M059J (cell line): ENCODE measurements at regions not wholly inside any gene's neighbourhood (a gene's known extent, or its start where the extent isn't known, plus 50 kb on each side); places are given as distances from the start of the nearest gene placed in this dataset.
A peak's percentile ranks its signal among the peaks of the same experiment; 100 is the strongest.
"Not testable (repeated sequence)": the region's sequence is repeated elsewhere in the genome, so short reads cannot be mapped to it uniquely, and the experiment has no call there.

Experiments used
- DNase-seq: peaks from one replicate; pipeline ENCODE4 v3.0.0-alpha.2; 2012; ENCODE audit warnings: low read depth

DNA sequence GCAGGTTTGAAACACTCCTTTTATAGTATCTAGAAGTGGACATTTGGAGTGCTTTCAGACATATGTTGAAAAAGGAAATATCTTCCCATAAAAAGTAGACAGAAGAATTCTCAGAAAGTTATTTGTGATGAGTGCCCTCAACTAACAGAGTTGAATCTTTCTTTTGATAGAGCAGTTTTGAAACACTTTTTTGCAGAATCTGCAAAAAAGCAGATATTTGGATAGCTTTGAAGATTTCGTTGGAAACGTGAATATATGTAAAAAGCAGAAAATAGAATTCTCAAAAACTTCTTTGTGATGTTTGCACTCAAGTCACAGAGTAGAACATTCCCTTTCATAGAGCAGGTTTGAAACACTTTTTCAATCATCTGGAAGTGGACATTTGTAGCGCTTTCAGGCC lies 676.4 kb upstream of the ZNF337 start:
- DNase-seq = not testable (repeated sequence)

GRCh38 chr20:26354511-26354910 lies 657.9 kb upstream of the ZNF337 start:
- no peak for DNase-seq

- no peak for DNase-seq
These were observed 650.7 kb upstream of the ZNF337 start for GRCh38 chr20:26347396-26347795.

DNA sequence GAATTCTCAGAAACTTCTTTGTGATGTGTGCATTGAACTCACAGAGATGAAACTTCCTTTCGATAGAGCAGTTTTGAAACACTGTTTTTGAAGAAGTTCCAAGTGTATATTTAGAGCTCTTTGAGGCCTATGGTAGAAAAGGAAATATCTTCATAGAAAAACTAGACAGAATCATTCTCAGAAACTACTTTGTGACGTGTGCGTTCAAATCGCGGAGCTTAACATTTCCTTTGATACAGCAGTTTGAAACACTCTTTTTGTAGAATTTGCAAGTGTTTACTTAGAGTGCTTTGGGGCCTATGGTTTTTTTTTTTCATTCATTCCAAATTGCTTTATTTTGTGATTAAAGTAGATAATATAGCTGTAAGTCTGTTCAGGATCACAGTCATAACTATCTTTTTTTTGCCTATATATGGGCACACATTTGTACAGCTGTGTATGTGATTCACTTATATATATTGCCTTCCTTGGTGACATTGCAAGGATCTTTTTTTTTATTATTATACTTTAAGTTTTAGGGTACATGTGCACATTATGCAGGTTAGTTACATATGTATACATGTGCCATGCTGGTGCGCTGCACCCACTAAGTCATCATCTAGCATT lies 643.9 kb upstream of the ZNF337 start:
- DNase-seq = not testable (repeated sequence)

DNA sequence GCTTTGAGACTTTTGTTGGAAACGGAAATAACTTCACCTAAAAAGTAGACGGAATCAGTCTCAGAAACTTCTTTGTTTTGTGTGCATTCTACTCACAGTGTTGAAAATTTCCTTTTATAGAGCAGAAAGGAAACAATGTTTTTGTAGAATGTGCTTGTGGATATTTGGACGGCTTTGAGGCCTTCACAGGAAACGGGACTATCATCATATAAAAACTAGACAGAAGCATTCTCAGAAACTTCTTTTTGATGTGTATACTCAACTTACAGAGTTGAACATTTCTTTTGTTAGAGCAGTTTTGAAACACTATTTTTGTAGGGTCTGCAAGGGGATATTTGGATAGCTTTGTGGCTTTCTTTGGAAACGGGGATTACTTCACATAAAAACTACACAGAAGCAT lies 627.5 kb upstream of the ZNF337 start:
- no peak for DNase-seq

DNA sequence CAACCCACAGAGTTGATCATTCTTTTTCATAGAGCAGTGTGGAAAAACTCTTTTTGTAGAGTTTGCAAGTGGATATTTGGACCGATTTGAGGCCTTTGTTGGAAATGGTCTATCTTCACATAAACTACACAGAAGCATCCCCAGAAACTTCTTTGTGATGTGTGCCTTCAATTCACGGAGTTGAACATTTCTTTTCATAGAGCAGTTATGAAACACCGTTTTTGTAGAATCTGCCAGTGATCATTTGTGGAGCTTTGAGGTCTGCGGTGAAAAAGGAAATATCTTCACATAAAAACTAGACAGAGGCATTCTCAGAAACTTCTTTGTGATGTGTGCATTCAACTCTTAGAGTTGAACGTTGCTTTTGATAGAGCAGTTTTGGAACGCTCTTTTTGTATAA lies 618.4 kb upstream of the ZNF337 start:
- no peak for DNase-seq

- not testable (repeated sequence) for DNase-seq
These were observed 613.1 kb upstream of the ZNF337 start for GRCh38 chr20:26309720-26310119.

DNA sequence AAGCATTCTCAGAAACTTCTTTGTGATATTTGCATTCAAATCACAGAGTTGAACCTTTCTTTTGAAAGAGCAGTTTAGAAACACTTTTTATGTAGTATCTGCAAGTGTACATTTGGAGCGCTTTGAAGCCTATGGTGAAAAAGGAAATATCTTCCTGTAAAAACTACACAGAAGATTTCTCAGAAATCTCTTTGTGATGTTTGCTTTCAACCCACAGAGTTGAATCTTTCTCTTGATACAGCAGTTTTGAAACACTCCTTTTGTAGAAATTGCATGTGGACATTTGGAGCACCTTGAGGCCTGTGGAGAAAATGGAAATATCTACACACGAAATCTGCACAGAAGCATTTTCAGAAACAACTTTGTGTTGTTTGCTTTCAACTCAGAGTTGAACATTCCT lies 612.3 kb upstream of the ZNF337 start:
- DNase-seq = no peak

- DNase-seq = no peak
These were observed 598.4 kb upstream of the ZNF337 start for GRCh38 chr20:26295006-26295405.

DNA sequence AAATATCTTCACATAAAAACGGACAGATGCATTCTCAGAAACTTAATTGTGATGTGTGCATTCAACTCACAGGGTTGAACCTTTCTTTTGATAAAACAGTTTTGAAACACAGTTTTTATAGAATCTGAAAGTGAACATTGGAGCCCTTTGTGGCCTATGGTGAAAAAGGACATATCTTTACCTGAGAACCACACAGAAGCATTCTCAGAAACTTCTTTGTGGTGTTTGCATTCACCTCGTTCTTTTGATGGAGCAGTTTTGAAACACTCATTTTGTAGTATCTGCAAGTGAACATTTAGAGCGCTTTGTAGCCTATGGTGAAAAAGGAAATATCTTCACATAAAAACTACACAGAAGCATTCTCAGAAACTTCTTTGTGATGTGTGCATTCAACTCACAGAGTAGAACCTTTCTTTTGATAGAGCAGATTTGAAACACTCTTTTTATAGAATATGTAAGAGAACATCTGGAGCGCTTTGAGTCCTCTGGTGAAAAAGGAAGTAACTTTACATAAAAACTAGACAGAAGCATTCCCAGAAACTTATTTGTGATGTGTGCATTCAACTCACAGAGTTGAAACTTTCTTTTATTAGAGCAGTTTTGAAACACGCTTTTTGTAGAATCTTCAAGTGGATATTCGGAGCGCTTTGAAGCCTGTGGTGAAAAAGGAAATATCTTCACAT lies 591.9 kb upstream of the ZNF337 start:
- DNase-seq = not testable (repeated sequence)

DNA sequence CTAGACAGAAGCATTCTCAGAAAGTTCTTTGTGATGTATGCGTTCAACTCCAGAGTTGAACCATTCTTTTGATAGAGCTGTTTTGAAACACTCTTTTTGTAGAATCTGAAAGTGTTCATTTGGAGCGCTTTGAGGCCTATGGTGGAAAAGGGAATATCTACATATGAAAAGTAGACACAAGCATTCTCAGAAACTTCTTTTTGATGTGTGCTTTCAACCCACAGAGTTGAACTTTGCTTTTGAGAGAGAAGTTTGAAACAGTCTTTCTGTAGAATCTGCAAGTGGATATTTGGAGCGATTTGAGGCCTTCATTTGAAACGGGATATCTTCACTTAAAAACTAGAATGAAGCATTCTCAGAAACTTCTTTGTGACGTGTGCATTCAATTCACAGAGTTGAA lies 582.6 kb upstream of the ZNF337 start:
- DNase-seq = no peak

DNA sequence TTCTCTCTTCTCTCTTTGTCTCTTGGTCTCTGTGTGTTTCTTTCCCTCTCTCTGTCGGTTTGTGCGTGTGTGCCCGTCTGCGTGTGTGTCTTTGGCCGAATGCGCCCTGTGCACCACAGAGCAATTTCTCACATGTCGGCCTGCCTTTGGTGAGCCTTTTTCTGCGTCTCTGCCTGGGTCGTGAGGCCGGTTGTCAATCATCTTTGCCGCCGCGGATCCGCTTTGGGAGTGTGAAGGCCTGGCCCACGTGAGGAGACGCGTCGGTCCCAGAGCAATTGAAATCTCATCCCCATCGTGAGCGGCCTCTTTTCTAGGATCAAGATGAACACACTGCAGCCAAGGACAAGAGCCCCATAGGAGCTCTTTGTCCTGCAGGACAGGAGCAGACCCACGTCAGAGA lies 580.7 kb upstream of the ZNF337 start:
- DNase-seq = no peak

DNA sequence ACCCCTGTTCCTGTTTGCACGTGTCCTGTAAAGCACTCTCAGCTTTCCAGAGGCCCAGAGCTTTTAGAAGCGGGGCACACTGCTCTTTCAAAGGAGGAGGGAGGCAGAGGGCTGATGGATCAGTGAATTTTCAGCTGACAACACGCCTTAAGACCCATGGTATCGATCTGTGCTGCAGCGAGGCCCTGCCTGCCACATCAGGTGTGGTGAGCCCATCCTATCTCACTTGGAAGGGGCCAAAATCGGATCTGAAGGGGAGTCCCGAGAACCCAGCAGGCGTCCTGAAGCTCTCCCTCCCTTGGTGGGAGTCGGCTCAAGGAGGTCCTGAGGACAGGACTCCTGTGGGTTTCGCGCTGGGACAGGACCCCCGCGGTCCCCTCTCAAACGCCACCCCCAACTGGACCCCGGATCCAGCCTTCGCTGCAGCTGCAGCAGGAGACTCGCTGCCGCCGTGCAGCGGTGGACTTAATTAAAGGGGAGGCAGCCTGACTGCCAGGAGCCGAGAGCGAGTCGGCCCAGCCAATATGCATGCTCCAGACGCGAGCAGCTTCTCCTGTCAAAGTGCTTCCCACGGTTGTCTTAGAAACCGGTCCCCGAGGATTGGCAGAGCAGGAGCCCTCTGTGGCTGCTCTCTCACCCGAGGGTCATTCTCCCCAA lies 580.0 kb upstream of the ZNF337 start:
- peak; percentile 20 for DNase-seq

DNA sequence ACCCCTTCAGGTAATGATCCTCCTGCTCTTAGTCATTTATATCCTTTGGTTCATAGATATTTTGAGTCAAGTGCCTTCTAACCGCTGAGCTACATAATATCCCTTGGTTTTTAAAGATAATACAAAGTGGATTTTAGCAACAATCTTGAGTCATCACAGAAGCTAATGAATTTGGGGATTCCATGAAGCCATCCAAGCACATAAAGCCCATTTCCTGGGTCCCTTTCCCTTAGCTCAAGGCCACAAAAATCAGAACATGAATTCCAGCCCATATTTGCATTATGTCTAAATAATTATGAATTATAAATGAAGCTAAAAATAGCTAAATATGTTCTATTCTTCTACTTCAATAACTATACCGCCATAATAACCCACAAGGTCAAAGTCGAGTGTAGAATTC lies 572.1 kb upstream of the ZNF337 start:
- peak; percentile 59 for DNase-seq

- DNase-seq = peak; percentile 46
These were observed 564.3 kb upstream of the ZNF337 start for GRCh38 chr20:26260925-26261324.

DNA sequence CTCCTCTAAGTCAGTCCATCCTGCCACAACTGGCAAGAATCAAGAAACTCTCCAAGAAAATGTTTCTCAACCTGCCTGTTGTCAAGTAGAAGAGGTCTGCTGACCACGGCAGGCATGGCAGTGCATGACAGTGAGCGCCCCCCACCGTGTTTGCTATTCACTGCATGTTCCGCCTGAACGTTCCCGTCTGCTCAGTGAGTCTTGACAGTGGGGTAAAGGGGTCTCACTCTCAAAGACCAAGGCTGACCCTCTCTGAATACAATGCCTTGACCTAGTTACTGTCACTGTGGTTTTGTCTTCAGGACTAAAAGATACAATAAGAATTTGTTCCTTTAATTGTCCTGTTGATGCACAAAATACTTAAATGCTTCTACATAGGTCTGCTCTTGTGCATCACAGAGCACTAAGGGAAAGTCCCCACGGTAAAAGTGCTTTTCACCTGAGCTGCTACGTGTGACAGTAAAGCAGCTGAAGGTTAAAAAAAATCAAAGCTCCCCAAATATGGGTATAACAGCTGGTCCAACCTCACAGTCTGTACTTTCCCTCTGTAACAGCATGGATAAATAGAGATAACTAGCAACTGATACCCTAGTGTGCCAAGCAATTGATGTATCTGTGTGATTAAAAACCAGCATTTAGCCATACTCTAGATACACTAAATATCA lies 555.8 kb upstream of the ZNF337 start:
- DNase-seq = not testable (repeated sequence)

GRCh38 chr20:26251376-26251775 lies 554.7 kb upstream of the ZNF337 start:
- DNase-seq = not testable (repeated sequence)

GRCh38 chr20:26250249-26251114 lies 553.8 kb upstream of the ZNF337 start:
- DNase-seq = not testable (repeated sequence)

DNA sequence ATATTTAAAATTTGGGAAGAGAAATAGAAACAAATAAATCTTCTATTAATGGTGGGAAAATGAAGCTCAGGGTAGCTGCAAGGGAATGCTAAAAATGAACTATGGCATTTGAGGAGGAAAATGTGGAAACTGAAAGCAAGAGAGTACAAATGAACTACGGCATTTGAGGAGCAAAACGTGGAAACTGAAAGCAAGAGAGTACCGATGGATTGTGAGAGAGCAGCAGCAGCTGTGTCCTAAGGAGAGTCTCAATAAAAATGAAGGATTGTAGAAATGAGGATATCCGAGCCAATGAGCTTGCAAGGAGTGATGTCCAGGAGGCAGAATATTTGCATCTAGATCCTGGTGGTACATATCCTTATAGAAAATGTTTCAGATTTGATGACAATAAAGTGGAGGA lies 547.1 kb upstream of the ZNF337 start:
- DNase-seq = peak; percentile 17

GRCh38 chr20:26220609-26221008 lies 524.0 kb upstream of the ZNF337 start:
- peak; percentile 9 for DNase-seq

GRCh38 chr20:26219546-26219945 lies 522.9 kb upstream of the ZNF337 start:
- DNase-seq = not testable (repeated sequence)

DNA sequence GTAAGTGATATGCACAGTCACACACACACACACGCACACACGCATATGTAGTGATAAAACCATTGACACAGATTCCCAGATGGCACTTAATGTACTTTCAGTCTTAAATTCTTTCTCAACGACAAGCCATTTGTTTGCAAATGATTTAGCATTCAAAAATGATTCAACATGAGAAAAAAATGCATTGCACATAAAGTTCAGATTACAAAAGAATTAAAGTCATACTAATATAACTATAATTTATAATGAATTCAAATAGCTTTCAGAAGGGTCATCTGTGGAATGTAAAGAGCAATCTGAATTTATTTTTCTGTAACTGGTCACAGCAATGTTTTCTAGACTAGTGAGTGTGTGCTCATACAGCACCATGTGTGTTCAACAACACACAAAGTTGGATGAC lies 521.6 kb upstream of the ZNF337 start:
- peak; percentile 5 for DNase-seq
